K562 (cell line): ENCODE measurements at regions not wholly inside any gene's neighbourhood (a gene's known extent, or its start where the extent isn't known, plus 50 kb on each side); places are given as distances from the start of the nearest gene placed in this dataset.

ENCODE experiments used
- ASH1L ChIP-seq: fragments of 450-650 bp; IDR thresholded peaks from 2 replicates; pipeline ENCODE4 v1.6.1; 2018; ENCODE audit warnings: borderline replicate concordance, mild to moderate bottlenecking, low read depth; ENCODE audit not compliant: partially characterized antibody
- CEBPG ChIP-seq, 3 experiments: fragments of 200-800 bp in 1 of 3; sonication (Bioruptor generic) in 1 of 3; sonication (generic) in 1 of 3; formaldehyde crosslinking in 1 of 3; IDR thresholded peaks in 2 of 3; conservative IDR thresholded peaks in 1 of 3; 2 replicates each; pipeline versions ENCODE4 v1.6.1 to v1.8.0; 2016 to 2022; ENCODE audit warnings: missing compliant biosample characterization in 2 of 3, missing genetic modification characterization in 2 of 3, mild to moderate bottlenecking in 1 of 3, missing genetic modification reagents in 1 of 3
- CHD1 ChIP-seq: fragments of 200-600 bp; sonication (generic); IDR thresholded peaks from one replicate; pipeline ENCODE4 v1.6.1; 2012; ENCODE audit warnings: mild to moderate bottlenecking, moderate library complexity, low read length, inconsistent platforms
- FIP1L1 ChIP-seq: fragments of 200-400 bp; formaldehyde crosslinking; IDR thresholded peaks from 2 replicates; pipeline ENCODE4 v1.6.1; 2018; ENCODE audit warnings: mild to moderate bottlenecking, low read depth, low read length; ENCODE audit not compliant: poor library complexity, severe bottlenecking
- FOXJ2 ChIP-seq: fragments of 200-800 bp; sonication (Bioruptor generic); IDR thresholded peaks from 2 replicates; pipeline ENCODE4 v1.6.1; 2016; ENCODE audit warnings: missing genetic modification characterization, missing compliant biosample characterization
- GATAD2B ChIP-seq: fragments of 450-650 bp; IDR thresholded peaks from 2 replicates; pipeline ENCODE4 v1.6.1; 2017; ENCODE audit warnings: mild to moderate bottlenecking, borderline replicate concordance
- GTF2A2 ChIP-seq: IDR thresholded peaks from 2 replicates; pipeline ENCODE4 v1.6.1; 2016; ENCODE audit warnings: mild to moderate bottlenecking, missing genetic modification characterization, missing compliant biosample characterization
- HSF4 ChIP-seq: fragments of 250-450 bp; sonication (Bioruptor Pico); IDR thresholded peaks from 2 replicates; pipeline ENCODE4 v2.1.2; 2022; ENCODE audit warnings: mild to moderate bottlenecking, moderate library complexity, borderline replicate concordance
- KAT2B ChIP-seq: IDR thresholded peaks from one replicate; pipeline ENCODE4 v1.6.1; 2012; ENCODE audit warnings: low read depth, mild to moderate bottlenecking, control low read depth, inconsistent platforms, low read length, moderate library complexity
- MAFF ChIP-seq: IDR thresholded peaks from 2 replicates; pipeline ENCODE4 v1.6.1; 2012; ENCODE audit warnings: low read length, improper control_type of control experiment
- MAFG ChIP-seq: fragments of 450-650 bp; conservative IDR thresholded peaks from 2 replicates; pipeline ENCODE4 v1.6.1; 2016; ENCODE audit warnings: missing genetic modification characterization, missing compliant biosample characterization
- MNT ChIP-seq, 2 experiments: fragments of 450-650 bp; conservative IDR thresholded peaks; 2 replicates each; pipeline ENCODE4 v1.6.1; 2017; ENCODE audit warnings: mild to moderate bottlenecking in 2 of 2, moderate library complexity in 2 of 2
- MXD1 ChIP-seq: fragments of 250-450 bp; sonication (Bioruptor Pico); IDR thresholded peaks from 2 replicates; pipeline ENCODE4 v1.8.0; 2021; ENCODE audit warnings: borderline replicate concordance, mild to moderate bottlenecking, moderate library complexity; ENCODE audit not compliant: poor library complexity, severe bottlenecking
- POLR2A ChIP-seq: fragments of 450-650 bp; conservative IDR thresholded peaks from 2 replicates; pipeline ENCODE4 v1.6.1; 2016
- RUNX1 ChIP-seq: sonication (generic); IDR thresholded peaks from 2 replicates; pipeline ENCODE4 v1.6.1; 2016; ENCODE audit warnings: antibody characterized with exemption, low read depth
- SFPQ ChIP-seq: fragments of 200-400 bp; formaldehyde crosslinking; IDR thresholded peaks from 2 replicates; pipeline ENCODE4 v1.6.1; 2017; ENCODE audit warnings: mild to moderate bottlenecking, low read depth, low read length, moderate library complexity
- SRSF3 ChIP-seq: fragments of 200-400 bp; formaldehyde crosslinking; IDR thresholded peaks from 2 replicates; pipeline ENCODE4 v1.6.1; 2016; ENCODE audit warnings: mild to moderate bottlenecking, low read length, moderate library complexity; ENCODE audit not compliant: insufficient read depth
- STAT6 ChIP-seq: sonication (generic); formaldehyde crosslinking; IDR thresholded peaks from 2 replicates; pipeline ENCODE4 v1.8.1; 2023; ENCODE audit warnings: mild to moderate bottlenecking, missing genetic modification reagents
- ZC3H4 ChIP-seq: sonication (generic); formaldehyde crosslinking; IDR thresholded peaks from 2 replicates; pipeline ENCODE4 v1.9.0; 2021; ENCODE audit warnings: missing genetic modification reagents, borderline replicate concordance
- ZNF174 ChIP-seq: fragments of 250-450 bp; sonication (Bioruptor Pico); IDR thresholded peaks from 2 replicates; pipeline ENCODE4 v1.4.0; 2020; ENCODE audit warnings: mild to moderate bottlenecking
- ZNF274 ChIP-seq: IDR thresholded peaks from 2 replicates; pipeline ENCODE4 v1.6.1; 2011; ENCODE audit warnings: low read depth, mild to moderate bottlenecking, low read length, moderate library complexity, borderline replicate concordance
- ZNF316 ChIP-seq: fragments of 450-650 bp; IDR thresholded peaks from 2 replicates; pipeline ENCODE4 v1.6.1; 2016
- ZNF589 ChIP-seq: fragments of 200-800 bp; sonication (Bioruptor generic); IDR thresholded peaks from 2 replicates; pipeline ENCODE4 v1.6.1; 2016; ENCODE audit warnings: low read depth, missing genetic modification characterization, missing compliant biosample characterization

- TF ChIP-seq SFPQ (no peak), POLR2A (no peak), ZNF316 (peak; percentile 98), MAFG (tag) (peak; percentile 98), KAT2B (no peak), ZNF274 (no peak), MAFF (peak; percentile 100), GATAD2B (no peak), SRSF3 (no peak), GTF2A2 (no peak), CHD1 (no peak), ZNF589 (CRISPR knock-in tag) (no peak), STAT6 (no peak), HSF4 (CRISPR knock-in tag) (no peak), FIP1L1 (no peak), MXD1 (CRISPR knock-in tag) (no peak), MNT (conservative IDR thresholded peaks at IDR 0.05) (no peak), CEBPG (CRISPR knock-in tag; IDR thresholded peaks at IDR 0.05) (no peak), CEBPG (tag; conservative IDR thresholded peaks at IDR 0.05 in 1 of 2, IDR thresholded peaks at IDR 0.05 in 1 of 2) (no peak), FOXJ2 (tag) (no peak), ZC3H4 (CRISPR knock-in tag) (no peak), ZNF174 (no peak), ASH1L (no peak), RUNX1 (no peak)
Measured at GRCh38 chr10:78124167-78124566, 90.5 kb downstream of the RPS24 start (continued).
